Urothelium cell line (cell line): ENCODE measurements at regions not wholly inside any gene's neighbourhood (a gene's known extent, or its start where the extent isn't known, plus 50 kb on each side); places are given as distances from the start of the nearest gene placed in this dataset.
"Not testable (repeated sequence)": the region's sequence is repeated elsewhere in the genome, so short reads cannot be mapped to it uniquely, and the experiment has no call there.

Source experiments
- DNase-seq: peaks from one replicate; pipeline ENCODE4 v3.0.0; 2011; ENCODE audit warnings: low spot score, mixed read lengths
- FAIRE-seq: peaks from 2 replicates; lab custom pipeline; 2011; peaks lifted over from hg19 to GRCh38; lab: Jason Lieb, UNC

DNA sequence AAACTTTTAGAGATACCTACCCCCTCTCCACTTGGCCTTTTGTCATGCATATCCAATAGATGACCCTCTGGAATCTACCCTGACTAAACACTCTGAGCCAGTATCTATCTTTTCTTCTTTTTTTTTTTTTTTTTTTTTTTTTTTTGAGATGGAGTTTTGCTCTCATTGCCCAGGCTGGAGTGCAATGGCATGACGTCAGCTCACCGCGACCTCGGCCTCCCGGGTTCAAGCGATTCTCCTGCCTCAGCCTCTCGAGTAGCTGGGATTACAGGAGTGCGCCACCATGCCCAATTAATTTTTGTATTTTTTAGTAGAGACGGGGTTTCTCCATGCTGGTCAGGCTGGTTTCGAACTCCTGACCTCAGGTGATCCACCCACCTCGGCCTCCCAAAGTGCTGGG is 50.8 kb upstream of the GRIN2B start:
- not testable (repeated sequence) for DNase-seq, FAIRE-seq

DNA sequence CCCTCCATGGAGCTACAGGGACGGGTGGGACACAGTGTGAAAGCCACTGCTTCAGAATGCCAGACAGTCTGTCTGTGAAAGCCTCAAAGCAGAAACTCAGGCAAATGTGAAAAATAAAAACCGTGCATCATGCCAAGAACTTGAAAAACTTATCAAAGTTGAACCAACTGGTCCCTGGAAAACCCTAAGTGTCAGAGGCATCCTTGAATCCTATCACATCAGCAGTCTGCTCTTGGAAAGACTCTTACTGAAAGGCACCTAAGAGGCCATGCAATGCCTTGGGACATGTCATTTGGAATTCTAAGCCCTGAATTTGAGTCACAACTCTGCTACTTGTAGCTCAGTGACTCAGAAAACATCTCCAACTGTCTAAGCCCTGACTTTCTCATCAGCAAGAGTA is 62.4 kb upstream of the GRIN2B start:
- FAIRE-seq, result no peak
- no peak for DNase-seq

DNA sequence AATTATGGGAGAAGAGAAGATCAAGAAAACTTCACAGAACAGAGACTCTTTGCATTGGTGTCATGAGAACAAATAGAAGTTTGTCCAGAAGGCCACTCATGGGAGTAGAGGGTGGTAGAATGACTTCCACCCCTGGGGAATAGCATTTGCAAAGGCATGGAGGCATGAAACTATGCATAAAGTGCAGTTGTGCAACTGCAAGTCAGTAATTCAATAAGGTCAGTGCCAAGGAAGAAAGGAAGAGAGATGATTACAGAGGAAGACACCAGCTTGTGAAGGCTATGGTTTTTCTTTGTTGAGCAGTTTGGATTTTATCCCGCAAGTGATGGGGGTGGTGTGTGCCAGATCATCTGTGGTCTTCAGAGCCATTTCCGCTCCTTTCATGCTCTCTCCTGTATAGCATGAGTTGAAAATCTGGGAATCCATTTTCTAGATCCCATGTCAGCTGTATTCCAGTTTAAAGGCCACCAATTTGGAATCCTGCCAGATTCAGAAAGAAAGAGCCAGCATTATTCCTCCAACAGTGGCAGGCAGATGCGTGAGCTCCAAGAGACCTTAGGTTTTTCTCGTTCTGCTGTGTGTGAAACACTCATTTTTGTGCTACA is 67.6 kb upstream of the GRIN2B start:
- DNase-seq (no peak), FAIRE-seq (no peak)

DNA sequence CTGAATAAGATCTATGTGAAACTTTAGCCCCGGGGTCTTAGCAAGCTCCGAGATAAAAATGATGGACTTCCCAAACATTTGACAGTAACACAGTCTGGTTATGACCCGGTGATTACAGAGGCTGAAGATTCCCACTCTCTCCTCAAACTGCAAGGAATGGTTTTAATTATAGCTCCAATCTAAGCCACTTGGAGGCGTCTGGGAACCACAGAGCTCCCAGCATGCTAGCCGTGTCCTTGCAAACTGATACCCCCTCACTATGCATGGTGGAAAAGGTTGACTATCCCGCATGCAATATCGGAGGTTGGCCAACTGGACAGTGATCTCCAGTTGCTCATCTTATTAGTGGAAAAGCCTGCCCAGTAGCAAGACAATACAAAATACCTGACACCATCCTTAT is 76.5 kb upstream of the GRIN2B start:
- DNase-seq (no peak), FAIRE-seq (no peak)

DNA sequence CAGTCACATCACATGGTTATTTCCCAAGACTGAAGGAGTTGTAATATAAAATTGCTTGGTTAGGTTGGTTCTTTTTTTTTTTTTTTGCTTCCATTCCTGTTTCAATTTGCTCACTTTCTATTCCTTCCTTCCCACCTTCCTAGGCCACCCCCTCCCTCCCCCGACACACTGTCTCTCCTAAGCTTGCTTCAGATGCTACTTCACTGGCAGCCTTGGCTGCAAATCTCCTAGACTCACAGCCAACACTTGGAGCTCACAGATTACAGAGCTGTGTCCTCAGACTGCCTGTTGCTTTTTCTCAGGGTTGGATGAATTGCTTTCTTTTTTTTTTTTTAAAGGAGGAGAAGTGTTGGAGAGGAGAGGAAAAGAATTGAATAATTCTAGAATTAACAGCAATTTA is 77.3 kb upstream of the GRIN2B start:
- DNase-seq, result no peak
- FAIRE-seq, result no peak

DNA sequence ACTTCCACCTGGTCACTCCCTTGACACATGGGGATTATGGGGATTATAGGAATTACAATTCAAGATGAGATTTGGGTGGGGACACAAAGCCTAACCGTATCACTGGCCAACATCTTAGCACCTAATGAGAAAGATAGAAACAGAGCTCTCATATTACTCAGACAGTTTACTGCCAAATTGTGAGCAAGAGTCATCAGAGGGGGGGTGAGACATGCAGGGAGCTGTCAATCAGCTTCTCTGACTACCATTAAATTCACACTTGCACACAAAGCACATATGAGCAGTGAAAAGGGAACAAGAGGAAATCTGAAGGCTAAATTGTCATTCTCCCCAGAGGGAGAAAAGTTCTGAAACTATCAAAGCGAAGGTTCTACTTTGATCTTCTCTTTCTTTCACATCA is 78.1 kb upstream of the GRIN2B start:
- no peak for FAIRE-seq

DNA sequence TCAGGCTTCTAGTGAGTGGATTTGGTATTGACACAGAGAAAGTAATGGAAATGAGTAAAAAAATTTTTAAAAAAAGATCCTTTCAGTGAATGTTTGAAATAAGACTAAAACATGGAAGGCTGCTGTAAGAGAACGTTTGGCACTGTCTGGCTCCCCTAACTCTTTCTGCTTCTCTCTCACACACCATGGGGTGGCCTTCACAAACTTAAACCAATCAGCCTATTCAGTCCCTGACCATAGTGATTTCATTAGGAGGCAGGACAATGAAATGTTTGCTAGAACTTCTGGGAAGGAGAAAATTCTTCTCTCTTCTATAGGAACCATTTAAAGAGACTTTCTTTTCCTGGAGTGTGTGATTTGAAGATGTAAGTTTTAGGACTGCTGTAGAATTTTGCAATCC is 84.2 kb upstream of the GRIN2B start:
- no peak for DNase-seq
- FAIRE-seq, result no peak

More for the DNA sequence above, 78.1 kb upstream of the GRIN2B start:
- DNase-seq, result no peak

DNA sequence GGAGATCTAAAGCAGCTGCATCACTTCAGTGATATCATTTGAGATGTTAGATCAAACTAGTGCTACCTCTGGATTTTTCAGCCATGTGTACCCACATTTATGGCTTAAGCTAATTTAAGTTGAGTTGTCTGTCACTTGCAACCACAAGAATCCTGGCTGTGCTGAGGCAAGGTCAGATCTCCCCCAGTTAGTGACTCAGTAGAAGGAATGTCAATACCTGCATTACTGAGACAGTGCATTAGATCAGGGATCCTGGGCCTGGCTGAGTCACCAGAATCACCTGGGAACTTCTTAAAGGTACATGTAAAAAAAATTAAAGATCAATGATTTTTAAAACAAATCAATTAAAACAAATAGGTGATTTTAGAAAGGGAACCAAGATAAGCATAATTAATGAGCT is 84.6 kb upstream of the GRIN2B start:
- DNase-seq (peak; percentile 68), FAIRE-seq (peak; percentile 81)

DNA sequence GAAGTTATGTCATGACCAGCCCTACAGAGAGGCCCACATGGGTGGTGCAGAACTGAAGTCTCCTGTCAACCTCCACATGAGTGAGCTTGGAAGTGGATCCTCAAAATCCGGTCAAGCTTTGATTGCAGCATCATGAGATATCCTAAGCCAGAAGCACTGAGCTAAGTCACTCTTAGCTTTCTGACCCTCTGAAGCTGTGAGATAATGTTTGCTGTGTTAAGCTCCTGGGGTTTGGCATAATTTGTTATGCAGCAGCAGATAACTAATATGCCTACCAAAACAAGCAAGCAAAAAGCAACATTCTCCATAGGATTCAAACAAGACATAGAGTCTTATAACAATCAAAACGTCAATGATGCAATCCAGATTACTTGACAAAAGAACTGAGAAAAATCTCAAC is 87.6 kb upstream of the GRIN2B start:
- DNase-seq, result no peak
- FAIRE-seq, result no peak

DNA sequence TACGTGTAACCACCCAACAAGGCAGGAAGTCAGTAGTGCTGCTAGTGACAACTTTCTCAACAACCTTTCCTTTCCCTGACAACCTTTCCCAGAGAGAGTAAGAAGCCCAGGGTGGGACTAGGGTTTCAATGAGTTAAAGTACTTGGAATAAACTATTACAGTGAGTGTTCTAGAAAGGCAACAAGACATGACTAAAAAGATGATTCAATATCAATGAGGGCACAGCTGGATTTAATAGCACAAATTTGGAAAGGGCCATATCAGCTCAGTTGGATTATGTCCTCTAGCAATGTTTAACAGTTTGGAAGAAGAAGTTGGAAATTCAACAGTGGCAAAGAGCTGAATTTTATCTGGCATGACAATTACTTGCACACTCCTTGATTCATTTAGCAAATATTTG is 90.4 kb upstream of the GRIN2B start:
- FAIRE-seq, result no peak
- DNase-seq, result no peak

DNA sequence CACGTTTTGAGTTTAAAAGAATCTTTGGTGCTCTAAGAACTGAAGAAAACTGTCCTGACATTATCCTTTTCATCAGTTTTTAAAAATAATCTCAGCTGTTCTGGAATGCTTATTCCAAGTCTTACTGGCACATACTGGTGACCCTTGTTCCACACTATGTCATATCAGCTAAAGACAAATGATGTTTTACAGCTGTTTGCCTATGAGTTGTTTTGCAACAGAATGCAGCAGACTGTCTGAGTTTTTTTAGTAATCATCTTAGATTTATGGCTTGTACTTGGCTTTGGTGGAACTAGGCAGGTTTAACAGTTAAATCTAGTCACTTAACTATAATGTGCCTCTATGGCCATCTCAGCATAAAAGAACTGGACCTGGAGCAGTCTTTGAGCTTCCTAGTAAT is 91.6 kb upstream of the GRIN2B start:
- no peak for FAIRE-seq
- no peak for DNase-seq

DNA sequence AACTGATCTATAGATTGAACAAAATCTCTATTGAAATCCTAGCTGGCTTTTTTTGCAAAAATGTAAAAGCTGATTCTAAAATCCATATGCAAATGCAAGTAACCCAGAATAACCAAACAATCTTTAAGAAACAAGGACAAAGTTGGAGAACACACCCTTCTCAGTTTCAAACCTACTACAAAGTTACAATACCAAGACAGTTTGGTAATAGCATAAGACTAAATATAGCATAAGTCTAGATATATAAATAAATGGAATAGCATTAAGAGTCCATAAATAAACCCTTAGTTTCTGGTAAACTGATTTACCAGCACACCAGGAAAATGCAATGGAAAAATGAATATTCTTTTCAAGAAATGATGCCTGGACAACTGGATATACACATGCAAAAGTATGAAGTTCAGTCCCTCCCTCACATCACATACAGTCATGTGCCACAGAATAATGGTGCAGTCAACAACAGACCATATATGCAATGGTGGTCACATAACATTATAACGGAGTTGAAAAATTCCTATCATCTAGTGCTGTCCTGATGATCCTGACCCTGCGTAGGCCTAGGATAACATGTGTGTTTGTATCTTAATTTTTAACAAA is 94.5 kb upstream of the GRIN2B start:
- no peak for FAIRE-seq
- DNase-seq, result no peak

DNA sequence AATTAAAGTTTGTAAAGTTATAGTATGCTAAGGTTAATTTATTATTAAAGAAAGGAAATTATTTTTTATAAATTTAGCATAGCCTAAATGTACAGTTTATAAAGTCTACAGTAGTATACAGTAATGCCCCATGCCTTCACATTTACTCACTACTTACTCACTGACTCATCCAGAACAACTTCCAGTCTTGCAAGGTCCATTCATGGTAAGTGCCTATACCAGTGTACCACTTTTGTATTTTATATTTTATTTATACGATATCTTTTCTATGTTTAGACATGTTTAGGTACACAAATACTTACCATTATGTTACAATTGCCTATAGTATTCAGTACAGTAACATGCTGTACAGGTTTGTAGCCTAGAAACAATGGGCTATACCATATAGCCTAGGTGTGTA is 95.1 kb upstream of the GRIN2B start:
- no peak for DNase-seq
- no peak for FAIRE-seq

DNA sequence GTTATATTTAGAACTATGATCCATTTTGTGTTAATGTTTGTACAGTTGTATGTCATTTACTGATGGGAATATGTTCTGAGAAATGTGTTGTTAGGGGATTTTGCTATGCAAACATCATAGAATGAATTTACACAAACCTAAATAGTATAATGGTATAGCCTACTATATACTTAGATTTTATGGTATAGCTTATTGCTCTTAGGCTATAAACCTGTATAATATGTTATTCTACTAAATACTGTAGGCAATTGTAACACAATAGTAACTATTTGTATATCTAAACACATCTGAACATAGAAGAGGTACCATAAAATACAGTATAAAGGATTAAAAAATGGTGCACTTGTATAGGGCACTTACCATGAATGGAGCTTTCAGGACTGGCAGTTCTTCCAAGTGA is 105.4 kb upstream of the GRIN2B start:
- no peak for FAIRE-seq

DNA sequence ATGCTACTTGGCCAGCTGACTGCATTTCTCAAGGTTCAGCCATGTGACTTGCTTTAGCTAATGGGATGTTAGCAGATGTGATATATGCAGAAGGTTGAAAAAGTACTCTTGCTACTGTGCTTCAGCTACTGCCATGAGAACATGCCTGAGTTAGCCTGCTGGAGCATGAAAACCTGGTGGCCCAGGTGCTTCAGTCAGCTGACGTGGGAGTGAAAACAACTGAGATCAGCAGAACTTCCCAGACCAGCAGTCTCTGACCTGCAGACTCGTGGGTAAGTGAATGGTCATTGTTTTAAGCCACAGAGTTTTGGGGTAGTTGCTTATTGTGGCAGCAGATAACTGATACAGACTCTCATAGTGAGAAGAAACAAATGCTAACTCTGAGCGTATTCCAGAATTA is 118.6 kb upstream of the GRIN2B start:
- FAIRE-seq, result peak; percentile 40

More for the DNA sequence above, 105.4 kb upstream of the GRIN2B start:
- no peak for DNase-seq

DNA sequence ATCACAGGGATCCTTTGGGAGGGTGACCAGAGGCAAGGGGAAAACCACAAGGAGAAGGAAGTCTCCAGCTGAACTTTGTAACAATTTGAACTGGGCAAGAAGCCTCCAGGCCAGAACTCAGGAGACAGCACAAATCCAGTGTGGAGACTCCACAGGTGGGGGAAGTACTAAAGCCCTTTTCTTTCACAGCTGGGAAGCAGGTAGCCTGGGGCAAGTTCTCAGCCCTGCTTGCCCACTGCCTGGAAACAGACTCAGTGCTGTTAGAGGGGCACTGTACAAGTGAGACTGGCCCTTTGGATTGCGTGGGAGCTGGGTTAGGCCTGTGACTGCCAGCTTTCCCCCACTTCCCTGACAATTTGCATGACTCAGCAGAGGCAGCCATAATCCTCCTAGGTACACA is 120.2 kb upstream of the GRIN2B start:
- not testable (repeated sequence) for FAIRE-seq, DNase-seq

More for the DNA sequence above, 118.6 kb upstream of the GRIN2B start:
- no peak for DNase-seq

DNA sequence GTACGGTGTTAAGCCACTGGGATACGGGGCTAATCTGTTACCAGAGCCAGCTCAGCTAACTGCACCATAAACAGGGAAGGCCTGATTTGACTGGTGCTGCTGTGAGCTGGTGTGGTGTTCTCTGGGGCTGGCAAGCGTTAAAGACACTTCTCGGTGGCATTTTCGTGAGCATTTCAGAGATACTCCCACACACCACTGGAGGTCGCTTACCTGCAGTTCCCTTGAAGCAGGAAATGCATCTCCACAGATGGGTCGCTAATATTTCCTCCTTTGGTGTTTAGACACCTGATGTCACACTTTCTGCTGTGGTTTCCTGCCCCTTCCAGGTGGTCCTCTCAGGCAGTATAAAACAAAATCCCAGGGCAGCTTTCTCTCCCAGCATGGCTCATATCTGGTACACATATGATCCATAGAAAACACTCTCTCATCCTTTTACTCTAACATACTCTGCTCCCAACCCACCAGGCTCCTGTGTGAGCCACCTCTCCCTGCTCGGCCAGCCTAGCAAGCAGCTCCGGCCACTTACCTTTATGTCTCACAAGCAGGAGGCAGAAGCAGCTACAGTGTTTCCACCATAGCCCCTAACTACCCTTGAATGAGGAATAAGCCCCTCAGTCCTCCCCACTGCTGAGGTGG is 129.9 kb upstream of the GRIN2B start:
- DNase-seq, result peak; percentile 42
- FAIRE-seq, result no peak

DNA sequence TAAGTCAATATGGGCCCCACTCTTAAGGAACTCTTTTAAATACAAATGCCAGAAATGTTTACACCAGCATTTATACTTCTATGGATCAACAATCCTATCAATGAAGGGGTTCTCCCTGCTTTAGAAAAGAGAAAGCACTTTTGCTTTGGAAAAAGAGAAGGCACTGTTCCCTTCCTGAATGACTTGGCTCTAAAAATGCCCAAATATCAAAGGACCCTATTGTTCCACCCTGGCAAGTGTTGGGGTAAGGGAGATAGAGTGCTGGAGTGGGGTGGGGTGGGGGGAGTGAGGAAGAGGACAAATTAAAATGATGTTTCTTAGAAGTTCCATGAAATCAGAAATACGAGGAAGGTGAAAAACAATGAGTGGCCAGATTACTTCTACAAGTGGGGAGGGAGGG is 131.6 kb upstream of the GRIN2B start:
- DNase-seq (no peak), FAIRE-seq (no peak)

DNA sequence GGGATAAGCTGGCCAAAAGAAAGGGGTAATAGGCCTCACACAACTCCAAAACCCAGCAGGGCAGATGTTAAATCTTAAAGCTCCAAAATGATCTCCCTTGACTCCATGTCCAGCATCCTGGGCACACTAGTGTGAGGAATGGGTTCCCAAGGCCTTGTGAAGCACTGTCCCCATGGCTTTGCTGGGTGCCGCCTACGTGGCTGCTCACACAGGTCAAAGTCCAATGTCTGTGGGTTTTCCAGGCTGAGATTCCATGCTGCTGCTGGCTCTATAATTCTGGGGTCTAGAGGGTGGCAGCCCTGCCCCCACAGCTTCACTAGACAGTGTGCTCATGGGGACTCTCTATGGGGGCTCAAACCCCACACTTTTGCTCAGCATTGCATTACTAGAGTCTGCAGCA is 145.3 kb upstream of the GRIN2B start:
- FAIRE-seq, result no peak
- no peak for DNase-seq

DNA sequence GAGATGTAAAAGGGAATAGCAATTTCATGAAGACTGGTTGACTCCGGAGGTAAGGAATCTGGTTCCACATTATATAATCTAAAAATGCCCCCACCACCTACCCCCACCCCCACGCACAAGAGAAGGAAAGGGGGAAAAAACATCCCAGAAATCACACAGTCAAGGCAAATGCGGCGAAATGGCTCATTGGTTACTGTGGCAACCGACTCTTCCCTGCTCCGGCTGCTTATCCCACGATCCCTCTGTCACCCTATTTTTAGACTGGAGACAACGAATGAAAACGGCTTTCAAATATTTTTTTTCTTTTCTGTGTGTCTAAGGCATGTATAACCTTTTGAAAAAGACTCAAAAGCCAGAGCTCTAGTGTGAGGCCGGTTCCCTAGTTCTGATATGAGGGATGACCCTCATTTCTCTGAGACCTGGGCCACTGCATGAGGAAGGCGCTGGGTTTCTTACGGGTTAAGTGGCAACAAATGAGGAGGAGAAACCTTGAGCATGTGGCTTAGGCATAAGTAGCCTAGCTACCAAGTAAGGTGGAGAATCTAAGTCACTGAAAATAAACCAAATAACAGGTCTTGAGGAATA is 148.3 kb upstream of the GRIN2B start:
- FAIRE-seq (no peak), DNase-seq (no peak)

DNA sequence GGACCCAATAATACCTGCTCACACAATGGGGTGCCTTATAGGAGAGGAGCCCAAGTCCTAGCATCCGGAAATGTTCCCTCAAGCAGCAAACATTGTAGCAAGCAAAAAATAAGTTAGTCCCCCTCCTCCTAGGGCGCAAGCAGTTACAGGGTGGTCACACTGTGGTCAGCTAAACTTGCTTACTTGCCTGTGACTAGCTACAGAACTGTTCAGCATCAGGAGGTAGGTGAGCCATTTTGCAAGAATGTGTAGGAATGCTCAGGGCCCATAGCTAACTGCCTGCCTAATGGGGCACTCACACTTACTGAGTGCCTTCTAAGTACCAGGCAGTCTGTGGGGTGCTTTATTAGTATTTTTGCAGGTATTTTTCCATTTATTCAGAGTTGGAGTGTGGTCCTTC is 154.6 kb upstream of the GRIN2B start:
- DNase-seq (no peak), FAIRE-seq (no peak)

DNA sequence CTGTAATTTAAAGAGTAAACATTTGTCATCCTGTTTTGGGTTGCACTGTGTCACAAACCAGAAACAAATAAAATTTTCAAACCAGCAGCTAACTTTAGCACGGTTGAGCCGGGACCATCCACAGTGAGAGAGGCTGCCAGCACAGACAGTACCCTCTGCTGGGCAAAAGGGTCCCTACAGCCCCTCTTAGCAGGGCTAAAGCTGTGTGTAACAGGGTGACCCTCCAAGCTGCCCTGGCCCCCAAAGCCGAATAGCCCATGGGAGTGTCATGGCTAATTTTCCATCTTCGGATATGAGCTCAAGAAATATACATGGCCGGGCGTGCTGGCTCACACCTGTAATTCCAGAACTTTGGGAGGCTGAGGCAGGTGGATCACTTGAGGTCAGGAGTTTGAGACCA is 157.1 kb upstream of the GRIN2B start:
- no peak for FAIRE-seq
- peak; percentile 35 for DNase-seq
